SK-N-SH (cell line): ENCODE measurements at regions not wholly inside any gene's neighbourhood (a gene's known extent, or its start where the extent isn't known, plus 50 kb on each side); places are given as distances from the start of the nearest gene placed in this dataset.

ENCODE experiments used
- CTCF ChIA-PET: fragments of 300-600, 350-600 bp; formaldehyde crosslinking; extraction: SDS; loops from one replicate; lab custom pipeline; 2021; lab: Yijun Ruan, JAX
- POLR2A ChIA-PET: fragments of 350-600 bp; sonication (Branson Sonifier 250); formaldehyde crosslinking; extraction: SDS; loops from one replicate; lab custom pipeline; 2020; ENCODE audit warnings: antibody characterized with exemption, inconsistent platforms; lab: Yijun Ruan, JAX
- DNase-seq: peaks from one replicate; pipeline ENCODE4 v3.0.0; 2012
- H2AFZ ChIP-seq: fragments of 200-600 bp; sonication (generic); 2 replicates; pipeline ENCODE4 v1.8.1; 2016; ENCODE audit warnings: antibody characterized with exemption, mild to moderate bottlenecking, low read depth
- H3F3A ChIP-seq: fragments of 200-600 bp; sonication (generic); replicated peaks from 2 replicates; pipeline ENCODE3; 2016; ENCODE audit warnings: antibody characterized with exemption, mild to moderate bottlenecking; ENCODE audit not compliant: insufficient read depth
- H3K27ac ChIP-seq, 2 experiments: fragments of 200-500 bp in 1 of 2; fragments of 200-600 bp in 1 of 2; sonication (Bioruptor generic) in 1 of 2; sonication (generic), shearing (Covaris generic) in 1 of 2; 2 replicates each; pipeline versions ENCODE4 v1.5.1 to v1.6.1; 2014 to 2016; ENCODE audit warnings: low read depth in 2 of 2, inconsistent platforms in 1 of 2, low read length in 1 of 2, mild to moderate bottlenecking in 1 of 2, mixed read lengths in 1 of 2
- H3K27me3 ChIP-seq: fragments of 200-600 bp; sonication (generic), shearing (Covaris generic); 2 replicates; pipeline ENCODE4 v1.6.1; 2016; ENCODE audit warnings: mixed run types; ENCODE audit not compliant: insufficient read depth
- H3K36me3 ChIP-seq, 2 experiments: fragments of 200-500 bp in 1 of 2; fragments of 200-600 bp in 1 of 2; sonication (Bioruptor generic) in 1 of 2; sonication (generic) in 1 of 2; replicated peaks in 1 of 2; 2 replicates each; pipeline versions ENCODE3 to v1.5.1; 2014 to 2016; ENCODE audit warnings: low read length in 1 of 2, mild to moderate bottlenecking in 1 of 2; ENCODE audit not compliant: insufficient read depth in 2 of 2, control insufficient read depth in 1 of 2
- H3K4me1 ChIP-seq, 2 experiments: fragments of 200-500 bp in 1 of 2; fragments of 200-600 bp in 1 of 2; sonication (Bioruptor generic) in 1 of 2; sonication (generic), shearing (Covaris generic) in 1 of 2; 2 replicates each; pipeline versions ENCODE4 v1.5.1 to v1.6.1; 2014 to 2016; ENCODE audit warnings: low read depth in 1 of 2, low read length in 1 of 2, mixed run types in 1 of 2; ENCODE audit not compliant: insufficient read depth in 2 of 2, control insufficient read depth in 1 of 2
- H3K4me2 ChIP-seq: fragments of 200-600 bp; sonication (generic), shearing (Covaris generic); 2 replicates; pipeline ENCODE4 v1.6.1; 2017; ENCODE audit warnings: mixed run types
- H3K4me3 ChIP-seq, 2 experiments: fragments of 200-500 bp in 1 of 2; fragments of 200-600 bp in 1 of 2; sonication (Bioruptor generic) in 1 of 2; sonication (generic), shearing (Covaris generic) in 1 of 2; 2 replicates each; pipeline versions ENCODE4 v1.5.1 to v1.8.1; 2014 to 2016; ENCODE audit warnings: low read depth in 2 of 2, inconsistent platforms in 1 of 2, low read length in 1 of 2, mild to moderate bottlenecking in 1 of 2, mixed read lengths in 1 of 2, moderate library complexity in 1 of 2
- H3K79me2 ChIP-seq: fragments of 200-600 bp; sonication (generic); 2 replicates; pipeline ENCODE4 v1.8.1; 2017; ENCODE audit warnings: mild to moderate bottlenecking; ENCODE audit not compliant: insufficient read depth
- H3K9ac ChIP-seq: fragments of 200-600 bp; sonication (generic); 2 replicates; pipeline ENCODE4 v1.6.1; 2017; ENCODE audit warnings: mixed run types
- H3K9me2 ChIP-seq: fragments of 200-600 bp; sonication (generic); 2 replicates; pipeline ENCODE4 v1.6.1; 2017; ENCODE audit warnings: mixed run types
- H3K9me3 ChIP-seq: fragments of 200-600 bp; sonication (generic); 2 replicates; pipeline ENCODE4 v1.6.1; 2017; ENCODE audit warnings: mixed run types, mild to moderate bottlenecking, moderate library complexity
- H4K20me1 ChIP-seq: fragments of 200-600 bp; sonication (generic); 2 replicates; pipeline ENCODE4 v1.6.1; 2017; ENCODE audit warnings: mild to moderate bottlenecking, mixed run types; ENCODE audit not compliant: insufficient read depth
- CTCF ChIP-seq: fragments of 200-600 bp; sonication (generic); IDR thresholded peaks from 2 replicates; pipeline ENCODE4 v1.6.1; 2017; ENCODE audit warnings: antibody characterized with exemption, mild to moderate bottlenecking, moderate library complexity
- FOXJ3 ChIP-seq: sonication (generic); formaldehyde crosslinking; IDR thresholded peaks from 2 replicates; pipeline ENCODE4 v1.5.1; 2020; ENCODE audit warnings: mild to moderate bottlenecking, missing genetic modification reagents
- FOXM1 ChIP-seq: IDR thresholded peaks from 2 replicates; pipeline ENCODE4 v1.4.0; 2012; ENCODE audit warnings: low read depth, mild to moderate bottlenecking
- JUND ChIP-seq: IDR thresholded peaks from 2 replicates; pipeline ENCODE4 v1.4.0; 2012
- MAX ChIP-seq: IDR thresholded peaks from 2 replicates; pipeline ENCODE4 v1.4.0; 2012; ENCODE audit warnings: low read depth
- MXI1 ChIP-seq: IDR thresholded peaks from 2 replicates; pipeline ENCODE4 v1.6.1; 2012; ENCODE audit warnings: mild to moderate bottlenecking, low read depth, low read length, improper control_type of control experiment
- NFIC ChIP-seq: IDR thresholded peaks from 2 replicates; pipeline ENCODE4 v1.4.0; 2012; ENCODE audit warnings: borderline replicate concordance
- POLR2AphosphoS5 ChIP-seq: IDR thresholded peaks from 2 replicates; pipeline ENCODE4 v1.6.1; 2012; ENCODE audit warnings: low read depth, low read length
- RFX5 ChIP-seq: IDR thresholded peaks from 2 replicates; pipeline ENCODE4 v1.6.1; 2012; ENCODE audit warnings: mild to moderate bottlenecking, improper control_type of control experiment, low read length
- TAF1 ChIP-seq: IDR thresholded peaks from 2 replicates; pipeline ENCODE4 v1.6.1; 2012; ENCODE audit warnings: low read depth, mild to moderate bottlenecking, low read length, moderate library complexity, borderline replicate concordance
- TCF12 ChIP-seq: IDR thresholded peaks from 2 replicates; pipeline ENCODE4 v1.4.0; 2012
- USF2 ChIP-seq: fragments of 150-350 bp; IDR thresholded peaks from 2 replicates; pipeline ENCODE4 v1.6.1; 2017; ENCODE audit warnings: antibody characterized with exemption, low read length, low read depth, borderline replicate concordance
- WGBS: methylation state at CpG from one replicate; pipeline ENCODE4 v1.1.6; 2017; ENCODE audit warnings: low lambda C conversion rate; 5-methylcytosine and 5-hydroxymethylcytosine counted together
- TF ChIP-seq, protein P1 (sequence below): IDR thresholded peaks from 2 replicates; pipeline ENCODE4 v1.4.0; 2012; ENCODE audit warnings: low read depth, borderline replicate concordance
- TF ChIP-seq, protein P2 (sequence below): IDR thresholded peaks from 2 replicates; pipeline ENCODE4 v1.6.1; 2012; ENCODE audit warnings: mild to moderate bottlenecking, low read depth, low read length, moderate library complexity

DNA sequence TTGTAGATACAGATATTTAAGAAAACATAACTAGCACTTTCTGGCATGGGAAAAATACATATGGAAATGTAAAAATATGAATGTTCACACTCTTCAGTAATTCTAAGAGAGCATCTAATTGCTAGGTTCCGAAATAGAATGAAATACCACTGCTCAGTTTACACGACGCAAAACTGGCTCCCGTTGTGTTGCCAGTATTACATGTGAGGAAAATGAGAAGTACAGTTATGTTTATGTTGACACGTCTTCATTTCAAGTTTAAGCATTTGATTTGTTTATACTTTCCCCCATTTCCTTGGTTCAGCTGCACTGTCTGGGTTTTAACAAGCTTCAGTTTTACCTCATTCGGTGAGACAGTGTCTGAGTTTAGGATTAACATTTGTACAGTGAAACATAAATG is 275.8 kb upstream of the SEMA3D start:
- Histone ChIP-seq H3K36me3 (no peaks in the 10 kb centered on the region), H3K27ac (no peak overlapping the region), H3K79me2 (no peaks in the 10 kb centered on the region; the same call in 1 of the 2 replicates), H2AFZ (peak overlapping the region; percentile 45; the same call in 1 of the 2 replicates), H4K20me1 (no peaks in the 10 kb centered on the region), H3K9me2 (no peaks in the 10 kb centered on the region), H3K4me3 (no peak overlapping the region), H3F3A (peaks cover 4% of the 10 kb centered on the region)
- WGBS = 67% methylated on average over 6 of the region's 6 CpGs
- DNase-seq = no peak
- TF ChIP-seq NFIC (no peak), CTCF (no peak), TAF1 (no peak), USF2 (no peak), MXI1 (no peak), FOXJ3 (CRISPR knock-in tag) (no peak), MAX (no peak), FOXM1 (no peak), TCF12 (no peak), RFX5 (no peak), POLR2AphosphoS5 (no peak), JUND (no peak)
- TF ChIP-seq, protein P1, sequence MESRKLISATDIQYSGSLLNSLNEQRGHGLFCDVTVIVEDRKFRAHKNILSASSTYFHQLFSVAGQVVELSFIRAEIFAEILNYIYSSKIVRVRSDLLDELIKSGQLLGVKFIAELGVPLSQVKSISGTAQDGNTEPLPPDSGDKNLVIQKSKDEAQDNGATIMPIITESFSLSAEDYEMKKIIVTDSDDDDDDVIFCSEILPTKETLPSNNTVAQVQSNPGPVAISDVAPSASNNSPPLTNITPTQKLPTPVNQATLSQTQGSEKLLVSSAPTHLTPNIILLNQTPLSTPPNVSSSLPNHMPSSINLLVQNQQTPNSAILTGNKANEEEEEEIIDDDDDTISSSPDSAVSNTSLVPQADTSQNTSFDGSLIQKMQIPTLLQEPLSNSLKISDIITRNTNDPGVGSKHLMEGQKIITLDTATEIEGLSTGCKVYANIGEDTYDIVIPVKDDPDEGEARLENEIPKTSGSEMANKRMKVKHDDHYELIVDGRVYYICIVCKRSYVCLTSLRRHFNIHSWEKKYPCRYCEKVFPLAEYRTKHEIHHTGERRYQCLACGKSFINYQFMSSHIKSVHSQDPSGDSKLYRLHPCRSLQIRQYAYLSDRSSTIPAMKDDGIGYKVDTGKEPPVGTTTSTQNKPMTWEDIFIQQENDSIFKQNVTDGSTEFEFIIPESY = no peak
- TF ChIP-seq, protein P2, sequence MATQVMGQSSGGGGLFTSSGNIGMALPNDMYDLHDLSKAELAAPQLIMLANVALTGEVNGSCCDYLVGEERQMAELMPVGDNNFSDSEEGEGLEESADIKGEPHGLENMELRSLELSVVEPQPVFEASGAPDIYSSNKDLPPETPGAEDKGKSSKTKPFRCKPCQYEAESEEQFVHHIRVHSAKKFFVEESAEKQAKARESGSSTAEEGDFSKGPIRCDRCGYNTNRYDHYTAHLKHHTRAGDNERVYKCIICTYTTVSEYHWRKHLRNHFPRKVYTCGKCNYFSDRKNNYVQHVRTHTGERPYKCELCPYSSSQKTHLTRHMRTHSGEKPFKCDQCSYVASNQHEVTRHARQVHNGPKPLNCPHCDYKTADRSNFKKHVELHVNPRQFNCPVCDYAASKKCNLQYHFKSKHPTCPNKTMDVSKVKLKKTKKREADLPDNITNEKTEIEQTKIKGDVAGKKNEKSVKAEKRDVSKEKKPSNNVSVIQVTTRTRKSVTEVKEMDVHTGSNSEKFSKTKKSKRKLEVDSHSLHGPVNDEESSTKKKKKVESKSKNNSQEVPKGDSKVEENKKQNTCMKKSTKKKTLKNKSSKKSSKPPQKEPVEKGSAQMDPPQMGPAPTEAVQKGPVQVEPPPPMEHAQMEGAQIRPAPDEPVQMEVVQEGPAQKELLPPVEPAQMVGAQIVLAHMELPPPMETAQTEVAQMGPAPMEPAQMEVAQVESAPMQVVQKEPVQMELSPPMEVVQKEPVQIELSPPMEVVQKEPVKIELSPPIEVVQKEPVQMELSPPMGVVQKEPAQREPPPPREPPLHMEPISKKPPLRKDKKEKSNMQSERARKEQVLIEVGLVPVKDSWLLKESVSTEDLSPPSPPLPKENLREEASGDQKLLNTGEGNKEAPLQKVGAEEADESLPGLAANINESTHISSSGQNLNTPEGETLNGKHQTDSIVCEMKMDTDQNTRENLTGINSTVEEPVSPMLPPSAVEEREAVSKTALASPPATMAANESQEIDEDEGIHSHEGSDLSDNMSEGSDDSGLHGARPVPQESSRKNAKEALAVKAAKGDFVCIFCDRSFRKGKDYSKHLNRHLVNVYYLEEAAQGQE = no peak
- TF ChIP-seq, all 33 proteins: peak for 0
- no peaks in the 10 kb centered on the region for H3K4me1 ChIP-seq
- ChIA-PET CTCF (interaction anchor here (0.6 to 2.4 kb wide), 4 partner anchors 17 to 421 kb away, joined by 3 to 7 read pairs (median 4); no protein-coding TSS in a partner anchor), POLR2A (no interaction called here)
- no peaks in the 10 kb centered on the region for H3K9me3 ChIP-seq
- H3K4me2 ChIP-seq = no peak overlapping the region
- H3K9ac ChIP-seq = no peak overlapping the region
- no peaks in the 10 kb centered on the region for H3K27me3 ChIP-seq
